ENCODE measurements at regions not wholly inside any gene's neighbourhood (a gene's known extent, or its start where the extent isn't known, plus 50 kb on each side); places are given as distances from the start of the nearest gene placed in this dataset.

- DNase-seq = no peak
Measured at GRCh38 chr22:48180631-48181030, 1418.2 kb downstream of the TBC1D22A start.

DNA sequence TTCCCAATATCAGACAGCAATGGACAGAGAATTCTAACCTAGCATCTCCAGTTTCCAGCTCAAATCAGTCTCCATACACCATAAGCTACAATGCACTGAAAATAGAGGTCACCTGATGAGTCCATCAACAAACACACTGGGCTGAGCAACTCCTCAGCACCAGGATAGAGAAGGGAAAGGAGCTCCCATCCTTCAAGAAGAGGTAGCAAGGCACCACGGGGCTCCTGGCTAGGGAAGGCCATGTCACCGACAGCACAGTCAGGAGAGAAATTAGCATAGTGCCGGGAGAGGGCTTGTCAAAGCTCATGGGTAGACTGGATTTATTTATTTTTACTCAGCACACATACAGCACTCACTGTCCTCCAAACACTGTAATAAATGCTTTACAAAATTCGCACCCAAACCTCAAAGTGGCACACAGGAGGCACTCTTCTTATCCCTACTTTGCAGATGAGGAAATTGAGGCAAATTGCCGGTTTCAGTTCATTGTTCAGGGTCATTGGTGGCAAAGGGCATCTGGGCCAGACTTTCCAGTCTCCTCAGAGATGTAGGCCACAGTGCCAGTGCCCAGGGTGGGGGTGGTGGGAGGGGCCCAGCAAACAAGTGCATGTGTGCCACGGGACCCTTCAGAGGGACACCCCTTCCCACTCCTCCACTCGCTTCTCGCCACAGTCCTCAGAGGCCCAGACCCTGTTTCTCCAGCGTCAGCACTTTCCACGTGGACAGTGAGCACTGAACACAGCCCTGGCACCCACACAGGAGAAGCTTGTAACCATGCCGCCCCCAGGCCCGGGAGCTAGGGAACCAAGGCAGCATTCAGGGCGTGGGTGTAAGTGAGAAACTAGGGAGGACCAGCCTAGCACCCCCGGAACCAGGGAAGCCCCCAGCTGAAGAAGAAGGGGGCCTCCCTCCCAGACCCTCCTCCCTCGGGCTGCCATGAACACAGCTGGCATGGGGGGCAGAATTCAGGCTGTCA lies 1417.4 kb downstream of the TBC1D22A start:
- DNase-seq = no peak

DNA sequence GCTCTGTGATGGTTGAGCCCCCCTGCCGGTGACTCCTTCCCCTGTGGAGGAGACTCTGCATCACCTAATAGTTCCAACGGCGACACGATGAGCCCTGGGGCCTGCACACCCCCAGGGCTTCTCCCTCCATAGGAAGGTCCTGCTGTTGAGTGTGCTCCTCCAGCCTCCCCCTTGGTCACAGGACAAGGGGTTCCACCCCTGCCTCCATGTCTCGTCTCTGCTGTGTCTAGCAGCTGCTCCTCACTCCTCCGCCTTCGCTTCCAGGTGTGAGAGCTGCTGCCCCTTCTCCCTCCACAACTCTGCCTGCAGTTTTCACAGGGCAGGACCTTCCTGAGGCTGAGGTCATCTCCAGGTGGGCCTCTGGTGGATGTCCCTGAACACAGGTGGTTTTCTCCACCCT lies 1416.1 kb downstream of the TBC1D22A start:
- DNase-seq = no peak

GRCh38 chr22:48177631-48178030 lies 1415.2 kb downstream of the TBC1D22A start:
- no peak for DNase-seq

DNA sequence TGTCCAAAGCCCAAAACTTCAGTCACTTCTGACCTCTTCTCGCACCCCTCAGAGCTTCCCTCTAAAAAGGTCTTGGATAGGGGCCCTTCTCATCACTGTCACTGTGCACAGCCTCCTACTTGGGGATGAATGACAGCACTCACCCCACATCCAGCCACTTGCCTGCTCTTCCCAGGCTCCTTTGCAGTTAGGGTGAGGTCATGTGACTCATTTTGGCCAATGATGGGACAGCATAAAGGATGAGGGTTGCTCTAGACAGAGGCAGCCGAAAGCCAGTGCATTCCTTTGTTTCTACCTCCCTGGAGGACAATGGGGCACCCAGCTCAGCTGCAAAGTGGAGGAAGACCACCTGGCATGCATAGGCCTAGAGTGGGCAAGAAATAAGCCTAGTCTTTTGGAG lies 1413.3 kb downstream of the TBC1D22A start:
- DNase-seq = no peak

GRCh38 chr22:48173773-48174160 lies 1411.3 kb downstream of the TBC1D22A start:
- no peak for DNase-seq

DNA sequence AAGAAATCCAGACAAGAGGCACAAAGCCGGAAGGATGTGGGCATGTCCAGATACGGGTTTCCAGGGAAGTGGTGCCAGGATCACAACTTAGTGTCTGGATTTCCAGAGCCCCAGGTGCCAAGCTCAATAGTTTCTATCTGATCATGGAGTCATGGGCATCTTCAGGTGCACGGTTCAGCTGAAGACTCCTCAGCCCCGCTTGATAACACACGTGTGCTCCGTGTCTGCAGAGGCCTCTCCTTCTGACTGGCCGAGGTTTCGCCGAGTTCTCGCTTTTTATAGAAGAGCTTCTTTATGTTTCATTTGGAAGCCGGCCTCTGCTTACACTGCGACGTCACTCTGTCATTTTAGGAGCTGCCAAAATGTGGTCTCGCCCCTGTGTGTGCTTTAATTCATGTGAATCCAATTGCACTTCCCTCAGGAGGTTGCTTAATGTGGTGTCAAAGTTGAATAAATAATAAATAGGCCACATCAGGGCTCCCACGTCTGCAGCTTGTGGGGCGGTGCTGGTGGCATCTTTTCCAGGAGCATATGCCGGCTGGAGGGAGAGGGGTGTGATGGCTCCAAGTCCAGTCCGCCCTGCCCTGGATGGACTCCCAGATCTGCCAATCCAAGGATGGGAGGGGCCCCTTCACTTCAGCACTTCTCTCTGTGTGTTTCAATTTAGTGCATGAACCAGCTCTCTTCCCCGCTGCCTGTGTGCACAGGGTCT lies 1410.8 kb downstream of the TBC1D22A start:
- no peak for DNase-seq

- DNase-seq = no peak
Measured at GRCh38 chr22:48171271-48171691, 1408.8 kb downstream of the TBC1D22A start.

DNA sequence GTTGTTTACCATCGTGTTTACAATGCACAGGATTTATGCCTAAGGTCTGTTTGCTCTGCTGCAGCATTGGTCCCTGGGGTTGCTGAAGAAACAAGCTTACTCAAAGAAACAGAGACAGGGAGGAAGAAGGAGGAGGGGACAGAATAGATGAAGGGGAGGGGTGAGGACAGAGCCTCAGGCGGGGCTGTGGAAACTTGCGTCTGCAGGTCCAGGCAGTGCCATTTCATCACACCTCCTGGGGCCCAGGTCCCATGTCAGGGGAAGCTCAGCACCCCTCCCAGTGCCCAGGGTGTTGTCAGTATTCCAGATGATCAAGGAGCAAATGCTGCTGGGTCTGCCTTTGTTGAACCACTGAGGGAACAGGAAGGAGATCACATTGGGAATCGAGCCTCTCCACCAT lies 1406.8 kb downstream of the TBC1D22A start:
- no peak for DNase-seq

DNA sequence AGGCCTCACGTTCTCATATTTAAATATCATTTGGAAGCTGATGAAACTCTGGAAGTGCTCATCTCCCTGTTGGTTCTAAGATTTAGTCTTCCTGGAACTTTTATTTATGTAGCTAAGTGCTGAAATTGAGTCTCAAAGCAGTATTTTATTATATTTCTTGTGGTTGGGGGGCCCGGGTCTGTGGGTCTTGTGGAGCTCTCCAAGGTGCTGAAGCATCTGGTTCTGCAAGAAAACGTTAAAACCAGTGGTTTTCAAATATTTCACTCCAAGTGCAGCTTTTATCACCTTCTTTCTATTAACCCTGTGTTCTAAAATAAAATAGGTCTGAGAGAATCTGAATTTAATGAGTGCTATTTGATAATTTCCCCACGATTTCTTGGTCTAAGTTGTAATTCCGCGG lies 1404.8 kb downstream of the TBC1D22A start:
- DNase-seq = no peak

- no peak for DNase-seq
Measured at GRCh38 chr22:48161298-48161697, 1398.8 kb downstream of the TBC1D22A start.

DNA sequence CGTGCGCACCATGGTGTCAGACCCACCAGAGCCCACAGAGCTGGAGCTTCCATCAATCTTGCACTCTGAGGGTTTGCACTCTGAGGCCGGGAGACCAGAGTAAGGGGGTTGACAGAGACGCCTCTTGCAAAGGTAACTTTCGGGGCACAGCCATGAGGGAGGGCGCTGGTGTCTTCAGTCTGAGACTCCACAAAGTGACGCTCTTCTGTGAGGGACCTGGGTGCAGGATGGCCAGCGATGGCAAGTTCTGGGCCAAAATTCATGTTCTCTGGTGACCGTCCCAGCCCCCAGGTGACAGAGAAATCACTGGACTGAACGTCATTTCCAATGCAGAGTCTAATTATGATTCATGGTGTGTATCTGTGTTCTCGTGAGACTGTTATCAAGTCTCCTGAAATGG lies 1395.2 kb downstream of the TBC1D22A start:
- no peak for DNase-seq

GRCh38 chr22:48156603-48157355 lies 1394.3 kb downstream of the TBC1D22A start:
- no peak for DNase-seq

DNA sequence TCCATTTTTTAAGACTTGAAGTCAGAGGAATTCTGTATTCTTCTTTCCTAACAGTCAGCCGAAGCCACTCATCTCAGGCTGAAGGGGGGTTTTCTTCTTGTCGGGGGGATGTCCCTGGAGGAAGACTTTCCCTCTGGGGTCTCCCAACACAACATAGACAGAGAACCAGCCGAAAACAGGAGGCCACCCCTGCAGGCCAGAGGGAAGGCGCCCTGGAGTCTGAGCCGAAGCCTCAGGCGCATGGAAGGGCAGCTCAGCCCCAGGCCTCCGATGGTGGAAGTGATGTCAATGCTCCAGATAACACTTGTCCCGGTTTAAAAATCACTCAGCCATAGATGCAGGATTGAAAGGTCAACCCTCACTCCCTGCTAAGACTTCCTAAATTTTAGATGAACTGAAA lies 1393.0 kb downstream of the TBC1D22A start:
- DNase-seq = no peak

GRCh38 chr22:48154943-48155240 lies 1392.4 kb downstream of the TBC1D22A start:
- no peak for DNase-seq

- DNase-seq = no peak
Measured at GRCh38 chr22:48154169-48154942, 1391.9 kb downstream of the TBC1D22A start.

DNA sequence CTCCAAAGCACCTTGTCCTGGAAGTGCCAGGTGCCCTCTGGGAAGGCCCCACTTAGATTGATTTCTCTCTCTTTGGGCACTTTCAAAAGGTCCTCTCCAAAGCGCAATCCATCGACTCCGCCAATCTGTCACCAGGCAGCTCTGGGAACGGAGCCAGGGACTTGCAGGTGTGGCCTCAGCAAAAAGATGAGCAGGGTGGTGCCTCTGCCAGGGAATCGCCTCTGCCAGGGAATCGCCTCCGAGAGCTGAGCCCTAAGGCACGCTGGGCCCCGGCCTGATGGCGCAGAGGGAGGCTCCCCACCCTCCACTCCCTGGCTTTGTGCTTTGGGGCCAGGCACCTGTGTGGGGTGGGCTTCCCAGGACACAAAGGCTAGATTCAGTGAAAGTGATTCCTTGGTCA lies 1391.3 kb downstream of the TBC1D22A start:
- DNase-seq = no peak

DNA sequence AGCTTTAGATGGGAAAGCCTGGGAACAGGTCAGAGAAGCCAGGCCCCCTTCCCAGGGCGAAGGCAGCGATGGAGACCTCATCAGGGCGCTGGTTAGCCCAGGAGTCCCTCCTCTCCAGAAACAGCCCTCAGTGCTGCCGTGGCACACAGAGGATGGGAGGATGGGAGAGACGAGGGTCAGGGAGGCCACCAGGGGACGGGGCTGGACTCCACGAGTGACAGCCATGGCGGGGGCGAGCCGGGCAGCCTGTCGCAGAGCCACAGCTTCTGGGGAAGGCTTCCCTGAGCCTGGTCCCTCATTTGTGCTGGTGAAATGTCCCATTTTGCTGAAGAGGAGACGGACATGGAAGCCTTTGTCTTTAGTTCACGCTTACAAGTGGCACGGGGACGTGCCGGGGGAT lies 1390.5 kb downstream of the TBC1D22A start:
- no peak for DNase-seq

DNA sequence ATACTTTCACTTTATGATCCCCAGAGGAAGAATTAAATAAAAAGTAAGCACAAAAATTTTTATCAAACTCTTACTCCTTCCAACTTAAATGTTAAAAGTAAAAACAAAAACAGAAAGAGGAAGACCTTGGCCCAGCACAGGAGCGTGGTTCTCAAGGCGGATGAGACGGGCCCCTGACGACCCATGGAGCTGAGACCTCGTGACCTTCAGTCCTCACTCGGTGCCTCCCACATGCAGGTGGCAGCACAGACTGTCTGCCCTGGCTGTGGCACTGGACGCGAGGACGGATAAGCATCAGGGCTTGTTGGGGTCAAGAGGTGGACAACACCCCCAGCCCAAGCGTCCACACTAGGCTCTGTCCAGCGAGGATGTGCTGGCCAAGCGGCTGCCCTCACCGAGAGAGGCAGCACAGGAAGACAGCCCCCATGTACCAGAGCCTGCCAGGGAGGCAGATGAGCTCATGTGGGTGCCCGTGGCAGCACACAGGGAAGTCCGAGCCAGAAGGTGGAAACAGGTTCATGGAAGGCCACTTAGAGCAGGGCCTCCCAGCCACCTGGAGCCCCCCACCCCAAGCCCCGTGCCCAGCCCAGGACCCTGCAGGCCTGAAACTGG lies 1389.8 kb downstream of the TBC1D22A start:
- DNase-seq = no peak

DNA sequence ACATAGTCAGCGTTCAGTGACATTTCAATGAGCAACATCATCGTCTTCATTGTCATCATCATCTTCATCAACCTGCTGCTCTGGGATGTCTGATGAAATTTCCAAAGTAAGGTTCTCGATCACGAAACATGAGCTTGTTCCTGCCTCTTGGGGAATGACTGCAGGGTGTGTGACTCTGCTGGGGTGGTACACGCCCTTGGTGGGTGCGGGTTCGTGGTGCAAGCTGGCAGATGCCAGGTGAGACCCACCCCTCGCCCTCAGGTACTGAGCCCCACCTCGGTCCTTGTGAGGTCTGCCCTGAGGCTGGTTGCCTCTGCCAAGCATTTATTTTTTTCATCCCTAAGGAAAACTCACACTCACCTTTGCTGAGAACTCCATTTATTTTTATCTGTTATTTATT lies 1389.2 kb downstream of the TBC1D22A start:
- no peak for DNase-seq

GRCh38 chr22:48147831-48148230 lies 1385.4 kb downstream of the TBC1D22A start:
- no peak for DNase-seq

GRCh38 chr22:48147404-48147803 lies 1385.0 kb downstream of the TBC1D22A start:
- DNase-seq = no peak
